HL-60 (cell line): ENCODE measurements at regions not wholly inside any gene's neighbourhood (a gene's known extent, or its start where the extent isn't known, plus 50 kb on each side); places are given as distances from the start of the nearest gene placed in this dataset.

Experiments used
- GABPA ChIP-seq: IDR thresholded peaks from 2 replicates; pipeline ENCODE4 v1.6.1; 2012; ENCODE audit warnings: low read depth
- SPI1 ChIP-seq: IDR thresholded peaks from 2 replicates; pipeline ENCODE4 v1.6.1; 2012; ENCODE audit warnings: low read depth, mild to moderate bottlenecking, borderline replicate concordance
- TF ChIP-seq, protein P1 (sequence below): IDR thresholded peaks from one replicate; pipeline ENCODE4 v1.5.1; 2011; ENCODE audit warnings: low read length, control low read depth, inconsistent platforms; ENCODE audit not compliant: insufficient read depth
- TF ChIP-seq, protein P2 (sequence below): IDR thresholded peaks from 2 replicates; pipeline ENCODE4 v1.6.1; 2012; ENCODE audit warnings: low read depth; ENCODE audit not compliant: insufficient replicate concordance

DNA sequence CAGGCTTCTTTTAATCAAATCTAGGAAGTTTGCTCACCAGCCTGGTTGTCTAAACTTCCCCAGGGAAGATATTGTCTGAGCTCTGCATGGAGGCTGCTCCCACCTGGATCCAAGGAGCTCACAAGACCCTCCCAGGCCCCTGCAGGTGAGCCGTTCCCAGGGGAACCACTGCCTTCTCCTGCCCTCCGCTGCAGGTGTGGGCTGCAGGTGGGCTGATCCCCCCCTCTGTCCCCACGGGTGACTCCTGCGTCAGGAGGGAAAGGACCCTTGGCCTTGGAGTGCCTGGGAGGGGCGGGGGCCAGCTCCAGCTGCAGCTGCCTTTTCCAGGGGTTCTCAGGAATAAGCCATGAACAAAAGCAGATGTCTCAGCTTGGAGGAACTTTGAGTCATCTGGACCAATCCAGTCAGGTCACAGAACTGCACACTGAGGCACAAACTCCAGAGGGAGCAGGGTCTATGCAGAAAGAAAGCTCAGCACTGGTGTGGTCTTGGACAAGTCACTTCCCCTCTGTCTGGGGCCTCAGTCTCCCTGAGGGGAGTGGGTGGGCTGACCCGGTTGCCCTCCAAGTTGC, 246.6 kb upstream of the RTL1 start:
- no peak for TF ChIP-seq SPI1
- TF ChIP-seq, protein P1, sequence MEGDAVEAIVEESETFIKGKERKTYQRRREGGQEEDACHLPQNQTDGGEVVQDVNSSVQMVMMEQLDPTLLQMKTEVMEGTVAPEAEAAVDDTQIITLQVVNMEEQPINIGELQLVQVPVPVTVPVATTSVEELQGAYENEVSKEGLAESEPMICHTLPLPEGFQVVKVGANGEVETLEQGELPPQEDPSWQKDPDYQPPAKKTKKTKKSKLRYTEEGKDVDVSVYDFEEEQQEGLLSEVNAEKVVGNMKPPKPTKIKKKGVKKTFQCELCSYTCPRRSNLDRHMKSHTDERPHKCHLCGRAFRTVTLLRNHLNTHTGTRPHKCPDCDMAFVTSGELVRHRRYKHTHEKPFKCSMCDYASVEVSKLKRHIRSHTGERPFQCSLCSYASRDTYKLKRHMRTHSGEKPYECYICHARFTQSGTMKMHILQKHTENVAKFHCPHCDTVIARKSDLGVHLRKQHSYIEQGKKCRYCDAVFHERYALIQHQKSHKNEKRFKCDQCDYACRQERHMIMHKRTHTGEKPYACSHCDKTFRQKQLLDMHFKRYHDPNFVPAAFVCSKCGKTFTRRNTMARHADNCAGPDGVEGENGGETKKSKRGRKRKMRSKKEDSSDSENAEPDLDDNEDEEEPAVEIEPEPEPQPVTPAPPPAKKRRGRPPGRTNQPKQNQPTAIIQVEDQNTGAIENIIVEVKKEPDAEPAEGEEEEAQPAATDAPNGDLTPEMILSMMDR, result no peak
- TF ChIP-seq, protein P2, sequence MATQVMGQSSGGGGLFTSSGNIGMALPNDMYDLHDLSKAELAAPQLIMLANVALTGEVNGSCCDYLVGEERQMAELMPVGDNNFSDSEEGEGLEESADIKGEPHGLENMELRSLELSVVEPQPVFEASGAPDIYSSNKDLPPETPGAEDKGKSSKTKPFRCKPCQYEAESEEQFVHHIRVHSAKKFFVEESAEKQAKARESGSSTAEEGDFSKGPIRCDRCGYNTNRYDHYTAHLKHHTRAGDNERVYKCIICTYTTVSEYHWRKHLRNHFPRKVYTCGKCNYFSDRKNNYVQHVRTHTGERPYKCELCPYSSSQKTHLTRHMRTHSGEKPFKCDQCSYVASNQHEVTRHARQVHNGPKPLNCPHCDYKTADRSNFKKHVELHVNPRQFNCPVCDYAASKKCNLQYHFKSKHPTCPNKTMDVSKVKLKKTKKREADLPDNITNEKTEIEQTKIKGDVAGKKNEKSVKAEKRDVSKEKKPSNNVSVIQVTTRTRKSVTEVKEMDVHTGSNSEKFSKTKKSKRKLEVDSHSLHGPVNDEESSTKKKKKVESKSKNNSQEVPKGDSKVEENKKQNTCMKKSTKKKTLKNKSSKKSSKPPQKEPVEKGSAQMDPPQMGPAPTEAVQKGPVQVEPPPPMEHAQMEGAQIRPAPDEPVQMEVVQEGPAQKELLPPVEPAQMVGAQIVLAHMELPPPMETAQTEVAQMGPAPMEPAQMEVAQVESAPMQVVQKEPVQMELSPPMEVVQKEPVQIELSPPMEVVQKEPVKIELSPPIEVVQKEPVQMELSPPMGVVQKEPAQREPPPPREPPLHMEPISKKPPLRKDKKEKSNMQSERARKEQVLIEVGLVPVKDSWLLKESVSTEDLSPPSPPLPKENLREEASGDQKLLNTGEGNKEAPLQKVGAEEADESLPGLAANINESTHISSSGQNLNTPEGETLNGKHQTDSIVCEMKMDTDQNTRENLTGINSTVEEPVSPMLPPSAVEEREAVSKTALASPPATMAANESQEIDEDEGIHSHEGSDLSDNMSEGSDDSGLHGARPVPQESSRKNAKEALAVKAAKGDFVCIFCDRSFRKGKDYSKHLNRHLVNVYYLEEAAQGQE, result no peak
- TF ChIP-seq GABPA, result no peak
